Neural crest cell (in vitro differentiated cells): ENCODE measurements at regions not wholly inside any gene's neighbourhood (a gene's known extent, or its start where the extent isn't known, plus 50 kb on each side); places are given as distances from the start of the nearest gene placed in this dataset.

ENCODE experiments used
- DNase-seq: peaks from one replicate; pipeline ENCODE4 v3.0.0; 2021; ENCODE audit warnings: low read depth, mixed read lengths, low spot score
- H3K27ac Mint-ChIP-seq: one replicate; pipeline ENCODE4 v1.8.0; 2021; ENCODE audit warnings: mild to moderate bottlenecking, mixed read lengths; ENCODE audit not compliant: unreplicated experiment
- H3K27me3 Mint-ChIP-seq: 2 replicates; pipeline ENCODE4 v1.8.0; 2021; ENCODE audit warnings: low read depth, mild to moderate bottlenecking, mixed read lengths
- H3K36me3 Mint-ChIP-seq: 2 replicates; pipeline ENCODE4 v1.8.0; 2021; ENCODE audit warnings: low read depth, mild to moderate bottlenecking, mixed read lengths
- H3K4me1 Mint-ChIP-seq: 2 replicates; pipeline ENCODE4 v1.8.0; 2021; ENCODE audit warnings: mixed read lengths
- H3K4me3 Mint-ChIP-seq: one replicate; pipeline ENCODE4 v1.8.0; 2021; ENCODE audit warnings: mild to moderate bottlenecking, mixed read lengths
- H3K9me3 Mint-ChIP-seq: 2 replicates; pipeline ENCODE4 v1.8.0; 2021; ENCODE audit warnings: mixed read lengths
- CTCF ChIP-seq: fragments of 200-600 bp; sonication (generic); conservative IDR thresholded peaks from 2 replicates; pipeline ENCODE4 v1.5.0; 2021; ENCODE audit warnings: antibody characterized with exemption, mild to moderate bottlenecking

GRCh38 chr10:2252096-2252495, 514.8 kb upstream of the ADARB2 start:
- DNase-seq, result no peak
- no peak for TF ChIP-seq CTCF
- peaks cover 17% of the 10 kb centered on the region for H3K4me1 Mint-ChIP-seq
- peaks cover 11% of the 10 kb centered on the region for H3K9me3 Mint-ChIP-seq
- no peak overlapping the region for H3K27ac Mint-ChIP-seq
- no peaks in the 10 kb centered on the region for H3K27me3 Mint-ChIP-seq
- H3K36me3 Mint-ChIP-seq, result no peaks in the 10 kb centered on the region
- no peak overlapping the region for H3K4me3 Mint-ChIP-seq

- Mint-ChIP-seq H3K27ac (no peak overlapping the region), H3K27me3 (no peaks in the 10 kb centered on the region), H3K9me3 (peaks cover 11% of the 10 kb centered on the region), H3K4me1 (peaks cover 17% of the 10 kb centered on the region), H3K36me3 (no peaks in the 10 kb centered on the region), H3K4me3 (no peak overlapping the region)
- no peak for DNase-seq
- TF ChIP-seq CTCF, result no peak
These were observed 514.3 kb upstream of the ADARB2 start for GRCh38 chr10:2251631-2252030.

DNA sequence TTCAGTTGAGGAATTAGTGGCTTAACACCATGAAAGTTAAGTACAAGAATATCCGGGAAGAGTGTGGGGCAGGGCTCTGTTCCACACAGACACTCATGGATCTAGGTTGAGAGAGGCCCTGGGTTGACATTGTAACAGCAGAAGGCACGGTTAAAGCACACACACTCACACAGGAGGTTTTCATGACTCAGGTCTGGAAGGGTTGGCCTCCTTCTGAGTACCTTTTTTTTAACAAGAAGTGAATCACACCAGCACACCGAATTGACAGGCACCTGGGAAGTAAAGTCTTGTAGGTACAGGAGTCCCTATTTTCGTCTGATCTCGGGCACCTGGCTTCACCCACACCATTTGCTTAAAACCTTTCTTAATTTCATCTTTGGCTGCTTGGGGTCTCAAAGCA, 509.4 kb upstream of the ADARB2 start:
- Mint-ChIP-seq H3K4me1 (peaks cover 13% of the 10 kb centered on the region), H3K27me3 (no peaks in the 10 kb centered on the region), H3K27ac (no peak overlapping the region), H3K36me3 (no peaks in the 10 kb centered on the region), H3K4me3 (no peak overlapping the region), H3K9me3 (peaks cover 11% of the 10 kb centered on the region)
- no peak for DNase-seq
- TF ChIP-seq CTCF, result no peak

DNA sequence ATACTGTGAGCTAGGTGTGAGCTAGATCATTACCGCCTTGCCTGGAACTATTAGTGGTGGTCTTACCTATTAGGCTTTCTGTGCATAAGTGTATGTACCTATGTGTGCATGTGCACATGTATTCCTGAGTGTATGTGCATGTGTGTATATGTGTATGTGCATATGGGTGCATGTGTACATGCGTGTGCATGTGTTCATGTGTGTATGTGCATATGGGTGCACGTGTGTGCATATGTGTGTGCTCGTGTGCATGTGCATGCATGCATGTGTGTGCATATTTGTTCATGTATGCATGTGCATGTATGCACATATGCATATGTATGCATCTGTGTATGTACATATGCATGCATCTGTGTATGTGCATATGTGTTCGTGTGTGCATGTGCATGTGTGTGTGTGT, 508.3 kb upstream of the ADARB2 start:
- peaks cover under 1% of the 10 kb centered on the region for H3K4me1 Mint-ChIP-seq
- H3K4me3 Mint-ChIP-seq, result no peak overlapping the region
- TF ChIP-seq CTCF, result no peak
- H3K36me3 Mint-ChIP-seq, result no peaks in the 10 kb centered on the region
- no peak for DNase-seq
- H3K9me3 Mint-ChIP-seq, result peaks cover 5% of the 10 kb centered on the region
- no peak overlapping the region for H3K27ac Mint-ChIP-seq
- no peaks in the 10 kb centered on the region for H3K27me3 Mint-ChIP-seq

DNA sequence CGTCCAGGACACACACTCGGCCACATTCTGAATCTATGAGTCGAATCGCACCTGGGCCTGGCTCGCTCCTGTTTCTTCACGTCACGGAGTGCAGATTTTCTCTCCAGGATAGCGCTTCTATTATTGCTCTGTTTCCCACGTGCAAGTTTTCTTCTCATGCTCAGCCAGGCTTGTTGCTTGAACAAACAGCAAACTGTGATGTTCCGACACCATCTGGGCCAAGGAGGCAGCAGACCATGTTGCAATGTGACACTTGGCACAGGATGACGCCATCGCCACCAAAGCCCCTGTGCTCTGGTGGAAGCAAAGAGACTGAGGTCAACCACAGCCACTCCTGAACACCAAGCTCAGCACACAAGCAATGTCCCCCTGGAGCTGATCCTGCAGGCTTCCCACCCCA, 507.1 kb upstream of the ADARB2 start:
- Mint-ChIP-seq H3K36me3 (no peaks in the 10 kb centered on the region), H3K27ac (no peak overlapping the region)

More for the DNA sequence above, 507.1 kb upstream of the ADARB2 start:
- Mint-ChIP-seq H3K4me3 (no peak overlapping the region), H3K4me1 (no peaks in the 10 kb centered on the region), H3K9me3 (no peaks in the 10 kb centered on the region), H3K27me3 (no peaks in the 10 kb centered on the region)
- no peak for TF ChIP-seq CTCF
- DNase-seq, result no peak
